GM12878 (cell line): ENCODE measurements at regions not wholly inside any gene's neighbourhood (a gene's known extent, or its start where the extent isn't known, plus 50 kb on each side); places are given as distances from the start of the nearest gene placed in this dataset.

ENCODE experiments used
- CTCF ChIP-seq, 3 experiments: IDR thresholded peaks in 2 of 3; conservative IDR thresholded peaks in 1 of 3; 2 replicates each; pipeline ENCODE4 v1.5.1; 2011; ENCODE audit warnings: low read depth in 3 of 3, low read length in 3 of 3, mild to moderate bottlenecking in 3 of 3, control low read depth in 2 of 3, moderate library complexity in 2 of 3, inconsistent platforms in 1 of 3, mixed read lengths in 1 of 3; ENCODE audit not compliant: control insufficient read depth in 2 of 3, insufficient read depth in 1 of 3; ENCODE audit errors: extremely low read depth in 1 of 3
- EP300 ChIP-seq, 2 experiments: fragments of 150-350 bp in 1 of 2; IDR thresholded peaks; 2 replicates each; pipeline ENCODE4 v1.6.1; 2011 to 2012; ENCODE audit warnings: low read depth in 2 of 2, low read length in 2 of 2, borderline replicate concordance in 1 of 2, improper control_type of control experiment in 1 of 2, inconsistent platforms in 1 of 2; ENCODE audit not compliant: control insufficient read depth in 1 of 2
- FOS ChIP-seq: IDR thresholded peaks from 3 replicates; pipeline ENCODE4 v1.6.1; 2011; ENCODE audit warnings: borderline replicate concordance; ENCODE audit not compliant: insufficient read length; ENCODE audit errors: extremely low read depth
- MAX ChIP-seq: IDR thresholded peaks from 2 replicates; pipeline ENCODE4 v1.6.1; 2012; ENCODE audit warnings: low read depth, low read length, improper control_type of control experiment
- RAD21 ChIP-seq: IDR thresholded peaks from 2 replicates; pipeline ENCODE4 v1.6.1; 2011; ENCODE audit warnings: mild to moderate bottlenecking, low read depth, low read length, moderate library complexity; ENCODE audit not compliant: insufficient read depth
- RB1 ChIP-seq: fragments of 450-650 bp; formaldehyde crosslinking; IDR thresholded peaks from 2 replicates; pipeline ENCODE4 v1.6.1; 2017; ENCODE audit warnings: mild to moderate bottlenecking, borderline replicate concordance
- STAT1 ChIP-seq: fragments of 450-650 bp; conservative IDR thresholded peaks from 2 replicates; pipeline ENCODE4 v1.6.1; 2014; ENCODE audit warnings: antibody characterized with exemption, mild to moderate bottlenecking
- ZNF24 ChIP-seq: fragments of 450-650 bp; IDR thresholded peaks from 2 replicates; pipeline ENCODE4 v1.6.1; 2017; ENCODE audit warnings: antibody characterized with exemption, mild to moderate bottlenecking

GRCh38 chr16:52229471-52229870 is 317.5 kb downstream of the TOX3 start:
- TF ChIP-seq RB1 = no peak
- TF ChIP-seq ZNF24 = no peak
- TF ChIP-seq CTCF (IDR thresholded peaks at IDR 0.05 in 2 of 3, conservative IDR thresholded peaks at IDR 0.05 in 1 of 3; ENCODE audit: control insufficient read depth in 2 of 3, extremely low read depth in 1 of 3, insufficient read depth in 1 of 3, low read depth in 3 of 3, low read length in 3 of 3) = no peak
- no peak for TF ChIP-seq EP300 (IDR thresholded peaks at IDR 0.05; ENCODE audit: borderline replicate concordance in 1 of 2, control insufficient read depth in 1 of 2, low read depth in 2 of 2, low read length in 2 of 2)
- TF ChIP-seq MAX = no peak
- TF ChIP-seq RAD21 = no peak
- no peak for TF ChIP-seq STAT1
- no peak for TF ChIP-seq FOS
